MV-4-11 (cell line): ENCODE measurements at regions not wholly inside any gene's neighbourhood (a gene's known extent, or its start where the extent isn't known, plus 50 kb on each side); places are given as distances from the start of the nearest gene placed in this dataset.

ENCODE experiments used
- DNase-seq: peaks from one replicate; lab custom pipeline; 2025; lab: John Stamatoyannopoulos, UW

DNA sequence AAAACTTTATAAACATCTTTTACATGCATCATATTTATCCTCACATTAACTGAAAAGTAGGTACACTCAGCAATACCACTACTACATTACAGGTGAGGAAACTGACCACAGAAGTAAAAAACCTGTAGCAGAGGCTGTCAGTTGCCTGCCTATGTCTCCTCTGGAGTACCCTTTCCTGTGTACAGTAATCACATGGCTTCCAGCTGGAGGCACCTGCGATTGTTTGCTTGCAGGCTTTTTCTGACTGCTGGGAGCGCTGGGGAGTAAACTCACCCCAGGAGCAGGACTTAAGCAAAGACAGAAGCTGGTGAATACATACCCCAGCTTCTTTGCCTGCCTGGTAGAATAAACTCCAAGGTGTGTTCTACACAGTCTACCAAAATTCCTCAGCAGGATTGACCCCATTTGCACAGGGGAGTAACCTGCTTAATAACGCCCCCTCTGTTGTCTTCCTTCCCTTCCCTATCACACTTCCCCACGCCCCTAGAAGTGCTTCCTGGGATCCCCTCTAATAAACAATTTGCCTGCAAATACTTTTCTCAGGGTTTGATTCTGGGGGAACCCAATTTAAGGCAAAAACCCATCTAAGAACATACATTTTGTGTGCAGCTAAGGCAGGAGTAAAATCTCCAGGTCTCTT is 138.9 kb downstream of the PTH2R start:
- DNase-seq, result no peak

DNA sequence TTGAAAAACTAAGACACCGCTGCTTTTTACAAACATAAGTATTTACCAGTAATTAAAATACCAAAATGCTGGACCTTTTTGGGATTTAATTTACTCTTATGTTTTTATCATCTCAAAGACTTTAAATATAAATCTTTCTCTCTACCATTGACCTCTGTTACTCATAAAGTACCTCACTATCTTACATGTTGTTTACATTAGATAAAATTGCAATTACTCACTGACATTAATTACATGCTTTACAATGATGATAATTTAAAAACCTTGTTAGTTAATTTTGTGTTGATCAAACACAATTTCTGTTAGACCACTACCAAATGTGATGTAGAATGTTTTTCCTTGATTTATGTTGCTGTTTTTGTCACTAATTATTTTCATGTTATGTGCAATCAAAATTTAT is 139.5 kb downstream of the PTH2R start:
- no peak for DNase-seq

DNA sequence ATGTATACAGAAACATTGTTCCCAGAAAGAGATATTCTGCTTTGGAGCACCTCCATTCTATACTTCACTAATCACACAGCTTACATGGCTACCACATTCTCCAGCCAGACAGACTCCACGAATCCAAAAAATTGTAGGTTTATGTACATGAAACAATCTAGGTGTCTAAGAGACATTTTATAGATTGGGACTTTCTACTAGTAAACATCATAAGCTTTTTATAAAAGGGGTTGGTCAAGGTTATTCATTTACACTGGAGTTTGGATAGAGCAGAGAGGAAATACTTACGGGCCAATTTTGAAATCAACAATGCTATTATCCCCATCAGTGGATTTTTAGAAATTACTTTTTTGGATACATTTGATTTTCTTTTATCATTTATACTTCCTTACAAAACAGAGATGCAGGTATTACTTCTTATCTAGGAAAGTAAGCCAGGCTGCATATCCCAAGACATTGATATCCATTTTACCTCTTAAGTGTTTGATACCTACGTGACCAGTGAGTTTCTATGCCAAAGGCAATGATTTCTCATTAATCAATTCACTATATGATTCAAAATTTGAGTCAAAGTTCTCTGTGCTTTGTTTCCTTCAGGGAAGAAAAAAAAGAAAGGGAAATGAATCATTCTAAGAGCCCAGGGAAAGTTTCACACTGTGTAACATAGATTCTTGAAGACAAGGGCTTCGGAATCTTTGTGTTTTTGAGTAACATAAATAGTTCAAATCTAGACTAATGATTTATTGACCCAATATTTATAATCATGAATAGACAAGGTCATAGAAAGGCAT is 140.5 kb downstream of the PTH2R start:
- DNase-seq, result no peak

DNA sequence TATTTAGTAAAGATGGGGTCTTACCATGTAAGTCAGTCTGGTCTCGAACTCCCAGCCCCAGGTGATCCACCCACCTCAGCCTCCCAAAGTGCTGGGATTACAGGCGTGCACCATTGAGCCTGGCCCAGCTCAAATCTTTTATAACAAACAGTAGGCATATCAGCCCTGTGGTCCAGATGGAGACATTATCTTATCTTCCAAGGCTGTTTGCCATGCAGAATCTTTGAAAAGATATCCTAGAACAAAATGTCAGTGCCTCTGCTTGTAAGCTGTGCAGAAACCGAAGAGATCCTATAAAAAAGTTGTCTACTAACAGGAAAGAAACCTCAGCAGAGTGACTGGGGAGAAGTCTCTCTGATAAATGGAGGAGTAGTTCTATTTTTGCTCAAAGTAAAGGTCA is 142.1 kb downstream of the PTH2R start:
- DNase-seq, result no peak

DNA sequence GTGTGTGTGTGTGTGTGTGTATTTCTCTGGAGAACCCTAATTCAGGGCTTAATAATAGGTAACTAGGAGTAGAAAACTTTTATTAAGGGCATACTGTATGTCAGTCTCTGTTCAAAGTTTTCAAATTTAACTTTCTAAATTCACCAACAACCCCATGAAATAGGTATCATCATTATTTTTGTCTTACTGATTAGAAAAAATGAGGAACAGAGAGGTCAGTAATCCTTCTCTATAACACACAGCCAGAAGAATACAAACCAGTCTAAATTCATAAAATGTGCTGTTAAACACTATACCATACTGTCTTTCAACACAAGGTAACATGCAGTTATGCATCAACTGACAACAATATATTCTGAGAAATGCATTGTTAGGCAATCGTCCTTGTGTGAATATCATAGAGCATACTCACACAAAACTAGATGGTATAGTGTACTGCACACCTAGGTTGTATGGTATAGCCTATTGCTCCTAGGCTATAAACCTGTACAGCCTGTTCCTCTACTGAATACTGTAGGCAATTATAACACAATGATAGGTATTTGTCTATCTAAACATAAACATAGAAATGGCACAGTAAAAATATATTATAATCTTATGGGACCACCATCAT is 143.1 kb downstream of the PTH2R start:
- DNase-seq, result no peak

DNA sequence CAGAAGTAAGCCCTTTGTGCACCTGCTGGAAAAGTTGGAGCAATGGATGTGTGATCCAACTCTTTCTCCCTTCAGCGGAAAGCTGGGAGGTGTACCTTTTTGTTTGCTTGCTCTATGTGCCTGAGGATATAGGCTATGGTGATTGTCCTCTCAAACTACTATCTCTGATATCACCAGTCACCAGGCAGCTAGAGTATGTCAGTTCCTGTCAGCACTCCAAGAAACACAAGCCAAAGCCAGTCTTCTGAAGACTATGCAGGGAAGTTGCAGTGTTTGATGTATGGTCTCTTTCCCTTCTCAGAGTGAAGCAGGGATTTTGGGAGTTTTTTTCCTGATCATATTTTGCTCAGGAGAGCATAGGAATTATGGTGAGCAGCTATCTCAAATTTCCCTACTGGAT is 146.4 kb downstream of the PTH2R start:
- no peak for DNase-seq

DNA sequence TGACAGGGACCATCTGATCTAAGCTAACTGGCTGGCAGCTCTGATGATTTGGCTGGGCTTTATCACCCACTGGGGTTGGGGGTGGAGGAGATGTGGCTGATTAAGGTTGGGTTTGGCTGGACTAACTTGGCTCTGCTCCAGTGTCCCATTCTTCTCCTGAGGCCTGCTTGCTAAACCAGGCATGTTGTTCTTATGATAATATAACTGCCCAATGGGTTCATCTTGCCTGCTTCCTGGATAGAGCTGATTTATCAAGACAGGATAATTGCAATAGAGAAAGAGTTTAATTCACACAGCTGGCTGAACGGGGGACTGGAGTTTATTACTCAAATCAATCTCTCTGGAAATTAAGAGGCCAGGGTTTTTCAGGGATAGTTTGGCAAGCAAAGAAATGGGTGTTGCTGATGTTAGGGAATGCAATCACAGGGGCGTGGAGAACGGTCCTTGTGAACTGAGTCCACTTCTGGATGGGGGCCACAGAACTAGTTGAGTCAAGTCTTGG is 150.4 kb downstream of the PTH2R start:
- DNase-seq, result no peak

DNA sequence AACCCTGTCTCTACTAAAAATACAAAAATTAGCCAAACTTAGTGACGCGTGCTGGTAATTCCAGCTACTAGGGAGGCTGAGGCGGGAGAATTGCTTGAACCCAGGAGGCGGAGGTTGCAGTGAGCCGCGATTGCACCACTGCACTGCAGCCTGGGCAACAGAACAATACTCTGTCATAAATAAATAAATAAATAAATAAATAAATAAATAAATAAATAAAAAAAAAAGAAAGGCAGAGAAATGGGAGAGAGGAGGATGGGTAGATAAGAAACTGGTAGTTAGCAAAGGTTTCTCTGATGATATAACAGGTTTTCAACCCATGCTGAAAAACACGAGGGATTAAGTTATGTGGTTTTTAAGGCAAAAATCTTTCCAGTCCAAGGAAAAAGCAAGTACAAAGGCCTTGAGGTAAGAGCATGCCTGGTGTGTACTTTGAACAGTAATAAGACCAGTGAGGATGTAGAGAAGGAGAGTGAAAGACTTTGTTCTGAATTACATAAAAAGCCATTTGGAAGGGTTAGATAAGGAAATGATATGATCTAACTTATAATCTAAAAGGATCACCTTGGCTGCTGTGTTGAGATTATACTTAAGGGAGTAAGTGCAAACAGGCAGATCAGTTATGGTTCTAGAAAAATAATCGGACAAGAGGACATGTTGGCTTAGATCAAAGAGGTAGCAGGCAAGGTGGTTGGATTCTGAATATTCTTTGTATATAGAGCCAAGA is 159.3 kb downstream of the PTH2R start:
- no peak for DNase-seq

DNA sequence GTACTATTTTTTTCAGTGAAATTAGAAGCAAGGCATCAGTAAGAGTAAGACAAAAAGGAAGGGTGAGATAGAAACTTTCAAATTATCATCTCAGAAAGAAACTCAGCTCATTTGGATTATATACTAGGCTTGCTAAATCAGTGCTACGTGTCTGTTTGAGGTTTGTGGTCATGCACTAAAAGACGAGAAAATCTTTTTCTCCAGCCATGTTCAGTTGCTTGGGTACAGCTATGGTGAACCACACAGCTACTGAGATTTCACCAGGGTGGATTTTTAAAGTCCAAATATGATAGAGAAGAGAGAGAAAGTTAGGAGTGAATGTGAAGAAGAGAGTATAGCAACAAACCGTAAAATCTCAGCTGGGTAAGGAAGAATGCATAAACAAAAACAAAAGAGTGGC is 161.6 kb downstream of the PTH2R start:
- no peak for DNase-seq

DNA sequence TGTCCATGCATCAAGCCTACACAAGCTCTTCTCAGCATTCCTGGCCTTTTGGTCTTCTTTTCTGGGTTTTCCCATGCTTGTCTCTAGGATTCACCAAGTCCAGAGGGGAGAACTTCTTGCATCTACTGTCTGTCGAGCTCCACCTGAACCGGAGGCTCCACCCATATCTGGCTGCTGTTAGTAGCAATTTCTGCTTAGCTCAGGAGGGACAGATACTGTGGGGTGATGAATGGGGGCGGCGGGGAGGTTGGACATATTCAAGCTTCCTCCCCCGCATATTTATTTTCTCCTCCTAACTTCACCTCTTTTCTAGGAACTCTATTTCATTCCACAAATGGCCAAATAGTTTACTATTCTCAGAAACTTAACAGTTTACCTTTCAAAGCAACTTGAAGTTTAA is 163.5 kb downstream of the PTH2R start:
- DNase-seq, result no peak

DNA sequence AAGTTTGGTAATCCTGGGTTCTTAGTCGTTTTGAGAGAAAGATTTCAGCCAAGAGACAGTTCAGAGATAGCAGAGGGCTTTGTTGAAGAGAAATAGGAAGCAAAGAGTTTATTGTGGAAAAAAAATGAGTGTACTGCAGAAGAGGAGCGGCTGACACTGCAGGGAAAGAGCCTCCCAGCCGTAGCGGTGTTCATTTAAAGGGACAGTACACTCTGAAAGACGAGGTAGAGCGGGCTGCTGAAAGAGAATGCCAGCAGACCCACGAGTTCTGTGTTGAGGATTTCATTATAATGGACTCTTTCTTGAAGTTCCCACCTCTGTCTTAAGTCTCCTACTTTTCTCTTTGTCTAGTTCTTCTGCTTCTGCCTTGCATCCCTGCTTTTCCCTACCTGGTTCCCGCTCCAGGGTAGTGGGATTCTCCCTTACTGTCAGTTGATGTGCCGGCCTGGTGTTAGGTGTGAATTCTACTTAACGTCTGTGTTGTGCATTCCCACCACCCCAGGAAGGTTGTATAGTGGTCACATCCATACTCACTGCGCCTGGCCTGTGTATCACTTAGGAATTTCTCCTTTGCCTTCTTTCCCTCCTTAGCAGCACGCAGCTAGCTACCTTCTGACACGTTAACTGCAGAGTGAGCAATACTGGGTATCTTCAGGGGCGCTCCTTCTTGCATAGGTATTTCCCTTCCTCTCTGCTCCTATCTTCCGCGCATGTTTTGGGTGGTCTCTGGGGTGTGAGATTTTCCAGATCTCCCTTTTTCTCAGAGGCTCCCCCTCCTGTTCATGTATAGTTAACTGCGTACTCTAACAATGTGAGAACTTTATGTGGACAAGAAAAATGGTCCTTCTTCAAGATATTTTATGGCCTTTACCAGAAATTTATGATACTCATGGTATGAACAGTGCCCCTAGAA is 164.5 kb downstream of the PTH2R start:
- DNase-seq, result no peak

DNA sequence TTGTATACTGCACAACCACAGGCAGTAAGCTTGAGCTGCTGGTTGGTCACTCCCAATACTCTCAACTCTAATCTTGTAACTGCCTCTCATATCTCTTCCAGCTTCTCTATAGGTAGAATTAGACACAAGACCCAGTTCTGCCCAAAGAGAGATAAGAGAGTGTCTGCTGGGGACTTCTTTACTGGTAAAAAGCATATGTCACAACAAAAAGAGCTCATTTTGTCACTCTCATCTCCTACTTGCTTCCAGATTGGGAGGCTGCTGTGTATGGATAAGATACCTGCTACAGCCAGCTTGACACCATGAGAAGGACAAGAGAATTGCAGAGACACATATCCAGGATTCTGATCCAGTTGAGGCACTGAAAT is 165.2 kb downstream of the PTH2R start:
- no peak for DNase-seq

DNA sequence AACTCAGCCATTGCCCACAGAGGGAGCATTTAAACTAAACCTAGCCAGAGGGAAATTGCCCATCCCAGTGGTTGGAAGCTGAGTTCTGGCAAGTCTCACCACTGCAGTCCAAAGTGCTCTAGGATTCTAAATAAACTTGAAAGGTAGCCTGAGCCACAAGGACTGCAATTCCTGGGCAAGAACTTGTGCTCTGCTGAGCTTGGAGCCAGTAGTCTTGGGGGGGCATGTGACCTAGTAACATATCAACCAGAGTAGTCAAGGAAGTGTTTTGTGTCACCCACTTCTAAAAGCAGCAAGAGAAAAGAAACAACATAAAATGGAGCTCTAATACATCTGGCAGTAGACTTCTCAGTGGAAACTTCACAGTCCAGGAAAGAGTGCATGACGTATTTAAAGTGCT is 167.0 kb downstream of the PTH2R start:
- DNase-seq, result no peak

DNA sequence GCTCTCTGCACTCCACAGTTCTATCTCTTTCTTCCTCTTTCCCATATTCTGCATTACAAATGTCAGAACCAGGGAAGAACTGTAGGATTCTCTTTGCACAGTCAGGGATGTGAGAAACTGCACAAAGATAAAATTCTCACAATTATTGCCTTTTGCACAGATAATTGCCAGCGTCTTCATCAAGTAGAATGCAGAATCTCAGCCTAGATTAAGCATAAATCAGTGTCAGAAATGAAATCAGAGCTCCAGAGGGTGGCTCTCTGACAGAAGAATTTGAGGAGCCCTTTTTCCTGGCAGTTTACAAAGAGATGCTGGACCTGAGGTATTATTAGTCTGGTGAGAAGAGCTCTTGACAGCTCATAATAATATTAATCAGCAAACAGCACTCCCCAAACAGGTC is 173.1 kb downstream of the PTH2R start:
- no peak for DNase-seq

DNA sequence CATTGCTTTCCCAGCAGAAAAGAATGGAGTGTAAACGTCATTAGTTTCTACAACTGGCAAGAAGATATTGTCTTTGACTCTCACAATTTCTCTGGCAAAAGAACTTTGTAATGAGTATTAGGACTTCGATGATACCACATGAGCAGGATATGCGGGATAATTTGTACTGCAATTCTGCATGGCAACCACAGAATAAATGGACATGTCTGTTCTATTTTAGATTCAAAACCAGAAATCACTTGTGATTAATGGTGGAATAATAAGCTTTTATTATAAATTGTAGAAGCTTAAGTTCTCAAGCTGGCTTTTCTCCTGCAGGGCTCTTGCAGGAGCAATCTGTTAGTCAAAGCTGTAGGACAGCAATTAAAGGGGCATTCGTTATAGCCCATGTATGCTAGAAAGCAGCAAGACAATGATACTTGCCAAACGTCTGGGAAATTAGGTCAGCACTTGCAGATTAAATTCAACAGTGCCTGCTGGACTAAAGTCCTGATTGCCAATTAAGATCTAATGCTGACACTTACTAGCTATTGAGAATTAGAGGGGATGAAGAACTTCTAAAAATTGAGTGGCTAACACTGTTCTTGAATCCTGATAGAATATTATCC is 177.9 kb downstream of the PTH2R start:
- no peak for DNase-seq

DNA sequence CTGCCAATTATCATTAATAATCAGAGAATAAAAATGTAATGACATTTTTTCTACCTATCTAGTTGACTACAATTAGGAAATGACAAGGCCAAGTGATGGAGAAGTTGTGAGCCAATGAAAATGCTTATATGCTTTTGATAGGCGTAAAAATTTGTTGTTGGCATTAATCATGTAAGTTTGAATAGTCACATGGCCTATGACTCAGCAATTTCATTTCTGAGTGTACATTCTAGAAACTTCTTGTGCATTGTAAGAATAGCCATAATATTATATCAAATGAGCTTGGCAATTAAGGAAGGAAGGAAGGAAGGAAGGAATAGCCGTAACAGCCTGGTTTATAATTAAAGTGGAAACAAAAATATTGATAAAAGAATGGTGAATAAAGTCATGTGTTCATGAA is 179.9 kb downstream of the PTH2R start:
- no peak for DNase-seq

DNA sequence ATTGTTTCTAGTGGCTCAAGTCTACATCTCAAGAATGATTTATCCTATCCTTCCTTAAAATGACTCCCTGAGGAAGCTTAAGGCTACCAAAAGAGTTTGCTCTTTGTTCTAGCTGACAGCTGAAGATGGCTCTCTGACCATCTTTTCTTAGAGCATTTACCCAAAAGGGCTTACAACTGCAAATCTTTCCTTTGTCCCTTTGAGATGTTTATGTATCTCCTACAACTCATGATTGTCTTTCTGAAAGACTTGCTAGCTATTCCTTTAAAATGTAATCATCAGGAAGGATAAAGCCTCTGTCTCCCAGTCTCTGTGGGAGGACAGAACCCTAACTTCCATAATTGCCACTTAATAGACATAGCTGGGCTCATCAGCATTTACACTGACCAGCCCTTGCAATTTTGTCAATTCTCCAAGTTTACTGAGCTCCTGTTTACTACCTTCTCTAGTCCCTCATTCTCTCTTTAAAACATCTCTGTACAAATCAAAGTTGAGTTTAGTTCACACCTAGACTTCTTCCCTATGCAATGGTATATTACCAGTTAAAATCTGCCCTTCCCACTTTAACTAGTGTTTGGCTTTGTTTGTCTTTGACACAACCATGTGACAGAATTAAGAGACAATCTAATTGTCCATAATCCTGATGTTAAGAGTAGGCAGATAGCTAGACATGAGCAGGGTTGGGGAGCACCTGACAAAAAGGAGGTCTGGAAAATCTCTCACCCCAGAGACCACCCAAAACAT is 188.2 kb downstream of the PTH2R start:
- no peak for DNase-seq

DNA sequence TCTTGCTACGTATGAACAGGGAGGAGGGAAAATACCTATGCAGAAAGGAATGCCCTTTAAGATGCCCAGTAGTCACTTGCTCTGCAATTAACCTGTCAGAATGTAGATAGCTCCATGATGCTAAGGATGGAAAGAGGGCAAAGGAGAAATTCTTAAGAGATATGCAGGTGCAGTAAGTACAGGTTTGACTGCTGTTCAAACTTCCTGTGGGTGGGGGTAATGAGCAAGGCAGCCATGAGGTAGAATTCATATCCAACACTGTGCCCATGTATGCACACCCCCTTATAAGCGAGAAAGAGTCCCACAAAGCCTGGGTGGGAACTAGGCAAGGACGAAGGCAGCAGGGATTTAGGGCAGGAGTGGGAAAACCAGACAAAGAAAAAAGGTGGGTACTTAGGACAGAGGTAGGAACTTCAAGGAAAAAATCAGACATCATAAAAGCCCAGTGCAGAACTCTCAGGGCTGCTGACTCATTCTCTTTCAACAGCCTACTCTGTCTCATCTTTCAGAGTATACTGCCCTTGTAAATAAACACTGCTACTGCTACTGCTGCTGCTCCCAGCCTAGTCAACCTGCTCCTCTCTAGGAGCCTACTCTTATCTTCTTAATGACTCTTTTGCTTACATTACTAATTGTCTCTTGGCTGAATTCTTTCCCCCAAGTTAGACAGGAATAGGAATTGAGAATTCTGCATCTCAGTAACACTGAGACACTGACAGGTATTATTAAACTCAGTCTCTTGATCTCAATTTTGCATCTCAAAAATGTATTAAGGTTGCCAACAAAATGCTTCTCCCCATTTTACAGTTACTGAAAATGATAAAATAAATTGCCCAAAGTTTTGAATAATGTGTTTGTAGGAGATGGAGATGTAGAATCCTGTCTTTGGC is 189.0 kb downstream of the PTH2R start:
- DNase-seq, result no peak

DNA sequence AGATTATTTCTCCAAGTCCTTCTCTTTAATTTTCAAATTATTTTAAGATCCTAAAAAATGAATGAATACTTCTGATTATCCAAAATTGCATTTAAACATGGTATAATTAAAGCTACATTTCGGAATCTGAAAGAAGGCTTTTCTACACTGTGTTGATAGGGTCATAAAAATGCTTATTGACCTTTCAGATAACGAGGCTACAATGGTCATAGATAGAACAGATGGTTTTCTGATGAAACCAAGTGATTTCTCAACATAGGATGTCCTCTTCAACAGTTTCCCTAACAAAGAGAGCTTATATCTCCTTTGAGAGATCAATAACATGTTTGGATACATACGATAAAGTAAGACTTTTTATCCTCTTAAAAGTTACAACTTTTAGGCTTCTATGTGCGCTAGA is 201.1 kb downstream of the PTH2R start:
- no peak for DNase-seq
